ENCODE measurements at regions not wholly inside any gene's neighbourhood (a gene's known extent, or its start where the extent isn't known, plus 50 kb on each side); places are given as distances from the start of the nearest gene placed in this dataset.

DNA sequence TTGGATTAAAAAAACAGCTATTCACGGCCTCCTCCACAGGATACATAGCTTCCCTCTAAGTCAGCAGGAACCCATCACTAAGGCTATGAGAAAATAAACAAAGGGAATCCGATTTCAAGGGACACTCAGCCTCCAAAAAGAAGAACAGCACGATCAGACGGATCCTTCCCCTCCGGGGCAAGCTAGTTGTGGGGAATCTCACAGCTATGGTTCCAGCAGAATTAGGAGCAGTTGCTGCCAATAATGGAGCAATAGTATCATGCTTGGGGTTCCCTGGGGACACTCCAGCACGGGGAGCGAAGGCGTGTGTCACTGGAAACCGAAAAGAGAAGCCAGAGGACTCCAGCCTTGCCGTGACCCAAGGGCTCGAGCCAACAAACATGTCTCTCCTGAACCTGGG lies 163.1 kb downstream of the TTC32 start:
- 62 to 73% methylated on average over 7 to 11 of the region's 11 CpGs for WGBS, 2 donors

DNA sequence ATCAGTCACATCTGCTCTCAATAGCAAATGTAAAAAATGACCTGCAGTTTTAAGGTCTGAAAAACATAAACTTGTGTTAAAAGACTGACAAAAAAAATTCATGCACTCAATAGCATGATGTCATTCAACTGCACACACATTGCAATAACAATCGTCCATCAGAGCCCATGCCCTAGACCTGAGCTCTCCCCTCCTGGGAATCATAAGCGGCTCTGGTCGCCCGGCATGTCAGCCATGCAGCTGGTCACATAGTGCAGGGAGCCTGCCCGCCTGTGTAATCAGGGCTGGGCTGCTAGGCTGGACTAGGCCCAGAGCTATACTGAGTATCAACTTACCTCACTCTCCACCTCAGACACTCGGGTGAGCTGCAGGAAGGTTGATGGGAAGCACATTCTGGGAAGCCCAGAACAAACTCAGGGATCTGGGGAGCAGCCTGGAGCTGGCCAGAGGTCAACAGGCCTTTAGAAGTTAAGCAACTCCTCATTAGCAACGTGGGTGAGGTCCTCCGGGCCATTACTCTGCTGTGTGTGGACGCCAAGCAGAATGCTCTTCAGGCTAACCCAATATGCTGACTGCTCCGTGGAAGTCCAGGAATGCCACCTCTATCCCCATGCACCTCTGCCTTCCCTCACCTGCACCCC lies 165.5 kb downstream of the TTC32 start:
- H3K4me3 ChIP-seq, result no peak overlapping the region
- H3K9me3 ChIP-seq, result no peaks in the 10 kb centered on the region
- peaks cover 0 to 7% (median 0%) of the 10 kb centered on the region in 4 donors for H3K4me1 ChIP-seq
- no peak for DNase-seq
- no peaks in the 10 kb centered on the region for H3K36me3 ChIP-seq
- peak in 1 of 2 donors; percentile 73 for ATAC-seq (ENCODE audit: low FRiP score in 2 of 2)
- no peaks in the 10 kb centered on the region for H3K27me3 ChIP-seq
- WGBS, 2 donors, result 79 to 80% methylated on average over 5 to 10 of the region's 10 CpGs
- H3K27ac ChIP-seq, result no peak overlapping the region
- no peak for TF ChIP-seq POLR2A (IDR thresholded peaks at IDR 0.05)
- TF ChIP-seq, protein P1, sequence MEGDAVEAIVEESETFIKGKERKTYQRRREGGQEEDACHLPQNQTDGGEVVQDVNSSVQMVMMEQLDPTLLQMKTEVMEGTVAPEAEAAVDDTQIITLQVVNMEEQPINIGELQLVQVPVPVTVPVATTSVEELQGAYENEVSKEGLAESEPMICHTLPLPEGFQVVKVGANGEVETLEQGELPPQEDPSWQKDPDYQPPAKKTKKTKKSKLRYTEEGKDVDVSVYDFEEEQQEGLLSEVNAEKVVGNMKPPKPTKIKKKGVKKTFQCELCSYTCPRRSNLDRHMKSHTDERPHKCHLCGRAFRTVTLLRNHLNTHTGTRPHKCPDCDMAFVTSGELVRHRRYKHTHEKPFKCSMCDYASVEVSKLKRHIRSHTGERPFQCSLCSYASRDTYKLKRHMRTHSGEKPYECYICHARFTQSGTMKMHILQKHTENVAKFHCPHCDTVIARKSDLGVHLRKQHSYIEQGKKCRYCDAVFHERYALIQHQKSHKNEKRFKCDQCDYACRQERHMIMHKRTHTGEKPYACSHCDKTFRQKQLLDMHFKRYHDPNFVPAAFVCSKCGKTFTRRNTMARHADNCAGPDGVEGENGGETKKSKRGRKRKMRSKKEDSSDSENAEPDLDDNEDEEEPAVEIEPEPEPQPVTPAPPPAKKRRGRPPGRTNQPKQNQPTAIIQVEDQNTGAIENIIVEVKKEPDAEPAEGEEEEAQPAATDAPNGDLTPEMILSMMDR (IDR thresholded peaks at IDR 0.05), result no peak
- no peak for TF ChIP-seq POLR2AphosphoS5 (IDR thresholded peaks at IDR 0.05)
- no peak for TF ChIP-seq EP300 (IDR thresholded peaks at IDR 0.05)

More for the DNA sequence above, 163.1 kb downstream of the TTC32 start:
- TF ChIP-seq, protein P1 (IDR thresholded peaks at IDR 0.05), result no peak
- TF ChIP-seq POLR2AphosphoS5 (IDR thresholded peaks at IDR 0.05), result peak in 1 of 2 donors; percentile 44
- peak in 1 of 4 donors; percentile 15 for TF ChIP-seq EP300 (IDR thresholded peaks at IDR 0.05)
- TF ChIP-seq POLR2A (IDR thresholded peaks at IDR 0.05), result no peak
- ATAC-seq (ENCODE audit: low FRiP score in 2 of 2) (peak in 1 of 2 donors; percentile 75), DNase-seq (no peak)
- Histone ChIP-seq H3K4me1 (peaks cover 0 to 4% (median 0%) of the 10 kb centered on the region in 4 donors), H3K9me3 (no peaks in the 10 kb centered on the region), H3K36me3 (no peaks in the 10 kb centered on the region), H3K27ac (peak overlapping the region in 1 of 4 donors; percentile 20), H3K4me3 (no peak overlapping the region), H3K27me3 (no peaks in the 10 kb centered on the region)

DNA sequence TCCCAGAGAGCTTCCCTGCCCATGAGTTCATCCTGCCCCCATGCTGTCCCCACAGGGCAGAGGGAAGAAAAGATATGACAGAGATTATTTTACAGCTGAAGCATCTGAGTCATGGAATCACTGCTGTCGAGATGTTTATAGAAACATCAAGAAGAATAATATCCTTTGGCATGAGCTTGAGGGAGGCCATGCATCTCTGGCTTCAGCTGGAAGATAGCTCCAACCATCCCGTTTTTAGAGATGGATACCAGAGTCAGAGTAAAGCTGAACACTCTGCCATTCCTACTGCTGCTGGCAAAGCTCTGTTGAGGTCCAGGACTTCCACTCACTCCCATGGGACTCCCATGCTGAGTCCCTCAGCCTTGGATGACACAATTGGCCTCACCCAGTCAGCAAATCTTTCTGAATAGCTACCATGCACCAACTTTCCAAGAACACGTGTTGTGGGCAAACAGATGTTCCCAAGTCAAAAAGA lies 167.8 kb downstream of the TTC32 start:
- ATAC-seq (ENCODE audit: low FRiP score in 2 of 2) (no peak), DNase-seq (no peak)
- Histone ChIP-seq H3K27ac (no peak overlapping the region), H3K4me3 (no peak overlapping the region), H3K27me3 (no peaks in the 10 kb centered on the region), H3K36me3 (no peaks in the 10 kb centered on the region), H3K4me1 (peaks cover 0 to 7% (median 0%) of the 10 kb centered on the region in 4 donors), H3K9me3 (no peaks in the 10 kb centered on the region)
- 43 to 50% methylated on average over 3 of the region's 3 CpGs for WGBS, 2 donors
- no peak for TF ChIP-seq POLR2AphosphoS5 (IDR thresholded peaks at IDR 0.05)
- TF ChIP-seq, protein P1 (IDR thresholded peaks at IDR 0.05), result no peak
- no peak for TF ChIP-seq EP300 (IDR thresholded peaks at IDR 0.05)
- TF ChIP-seq POLR2A (IDR thresholded peaks at IDR 0.05), result no peak

DNA sequence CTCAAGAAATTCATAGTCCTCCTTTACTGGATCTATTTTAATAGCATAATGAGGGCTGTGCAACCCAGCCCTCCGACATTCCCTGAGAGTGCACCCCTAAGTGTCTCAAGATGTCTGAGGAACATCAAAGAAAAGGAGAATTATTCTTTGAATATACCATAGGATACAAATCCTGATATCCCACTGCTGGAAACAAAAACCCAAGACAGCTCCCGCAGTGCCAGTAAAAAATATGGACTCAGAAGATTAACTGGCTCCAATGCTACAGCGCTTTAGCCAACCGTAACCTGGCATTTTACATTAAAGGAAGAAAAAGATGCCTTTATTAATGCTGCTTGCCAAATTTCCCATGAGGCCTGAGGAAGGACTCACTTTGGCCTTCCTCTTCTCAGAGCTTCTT lies 168.4 kb downstream of the TTC32 start:
- DNase-seq (no peak), ATAC-seq (ENCODE audit: low FRiP score in 2 of 2) (no peak)
- H3K9me3 ChIP-seq, result no peaks in the 10 kb centered on the region
- 90 to 95% methylated on average over 4 of the region's 4 CpGs for WGBS, 2 donors
- no peak for TF ChIP-seq POLR2AphosphoS5 (IDR thresholded peaks at IDR 0.05)
- TF ChIP-seq POLR2A (IDR thresholded peaks at IDR 0.05), result no peak
- TF ChIP-seq, protein P1 (IDR thresholded peaks at IDR 0.05), result no peak
- TF ChIP-seq EP300 (IDR thresholded peaks at IDR 0.05), result no peak
- H3K4me1 ChIP-seq, result peaks cover 0 to 7% (median 0%) of the 10 kb centered on the region in 4 donors
- H3K36me3 ChIP-seq, result no peaks in the 10 kb centered on the region
- no peak overlapping the region for H3K4me3 ChIP-seq
- H3K27me3 ChIP-seq, result no peaks in the 10 kb centered on the region
- no peak overlapping the region for H3K27ac ChIP-seq

DNA sequence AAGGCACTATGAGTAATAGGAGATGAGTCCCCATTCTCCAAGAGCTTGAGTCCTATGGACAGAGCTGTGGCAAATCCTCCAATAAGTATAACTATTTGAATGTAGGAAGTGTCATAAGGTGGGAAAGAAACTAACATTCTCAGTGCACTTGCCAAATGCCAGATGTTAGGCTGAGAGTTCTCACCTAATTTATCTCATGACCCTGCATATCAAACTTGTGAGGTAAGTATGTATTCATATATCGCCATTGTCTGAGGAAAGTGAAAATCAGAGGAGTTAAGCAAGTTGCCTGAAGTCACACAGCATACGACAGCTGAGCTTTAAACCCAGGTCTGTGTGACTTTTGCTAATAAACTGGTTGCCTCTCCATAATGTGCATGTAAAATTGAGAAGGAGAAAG lies 169.5 kb downstream of the TTC32 start:
- no peak for DNase-seq
- Histone ChIP-seq H3K4me3 (no peak overlapping the region), H3K9me3 (no peaks in the 10 kb centered on the region), H3K27me3 (no peaks in the 10 kb centered on the region), H3K4me1 (peaks cover 0 to 7% (median 0%) of the 10 kb centered on the region in 4 donors), H3K27ac (no peak overlapping the region), H3K36me3 (no peaks in the 10 kb centered on the region)
- no peak for ATAC-seq (ENCODE audit: low FRiP score in 2 of 2)
- TF ChIP-seq POLR2AphosphoS5 (IDR thresholded peaks at IDR 0.05) (no peak), POLR2A (IDR thresholded peaks at IDR 0.05) (no peak)
- WGBS, 2 donors, result 94% methylated on average over 2 of the region's 2 CpGs

Data from upper lobe of left lung (tissue), 6 donors.